BJ (cell line): ENCODE measurements at regions not wholly inside any gene's neighbourhood (a gene's known extent, or its start where the extent isn't known, plus 50 kb on each side); places are given as distances from the start of the nearest gene placed in this dataset.

Experiments
- CTCF ChIA-PET: fragments of 350-600 bp; formaldehyde crosslinking; extraction: SDS; loops from one replicate; lab custom pipeline; 2021; ENCODE audit warnings: antibody characterized with exemption, inconsistent platforms; lab: Yijun Ruan, JAX
- POLR2A ChIA-PET: fragments of 300-600 bp; sonication (Branson Sonifier 250); formaldehyde crosslinking; extraction: SDS; loops from one replicate; lab custom pipeline; 2021; ENCODE audit warnings: antibody characterized with exemption; lab: Charles Lee
- DNase-seq: peaks from one replicate; pipeline ENCODE4 v3.0.0-alpha.2; 2011; ENCODE audit warnings: low read depth
- H3K27me3 ChIP-seq: 2 replicates; pipeline ENCODE4 v1.6.0; 2011; ENCODE audit warnings: low read length; ENCODE audit not compliant: control insufficient read depth, insufficient read depth
- H3K36me3 ChIP-seq: 2 replicates; pipeline ENCODE4 v1.5.1; 2011; ENCODE audit warnings: low read length; ENCODE audit not compliant: control insufficient read depth, insufficient read depth
- H3K4me3 ChIP-seq: 2 replicates; pipeline ENCODE4 v1.5.1; 2011; ENCODE audit warnings: low read depth, mild to moderate bottlenecking, control low read depth, low read length
- TF ChIP-seq, protein P1 (sequence below): IDR thresholded peaks from 2 replicates; pipeline ENCODE4 v1.5.1; 2011; ENCODE audit warnings: low read depth, mild to moderate bottlenecking, control low read depth, inconsistent platforms, low read length, moderate library complexity; ENCODE audit not compliant: insufficient read depth

DNA sequence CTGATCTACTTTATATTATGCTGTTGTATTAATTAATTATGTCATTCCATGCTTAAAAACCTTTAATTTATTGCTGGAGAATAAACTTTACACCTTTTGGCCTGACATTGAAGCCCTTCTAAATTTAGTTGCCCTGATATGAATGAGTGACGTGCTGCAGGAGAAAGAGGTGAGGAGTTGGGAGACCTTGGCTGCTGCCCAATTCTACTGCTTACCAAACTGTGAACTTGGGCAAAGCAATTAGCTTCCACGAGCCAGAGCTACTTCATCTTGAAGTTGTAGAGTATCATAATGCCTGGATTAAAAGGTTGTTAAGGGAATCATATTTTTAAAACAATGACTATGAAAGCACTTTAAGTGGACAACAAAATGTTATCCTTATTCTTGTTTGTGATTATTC lies 126.8 kb upstream of the DEPDC1 start:
- H3K27me3 ChIP-seq = no peaks in the 10 kb centered on the region
- H3K36me3 ChIP-seq = no peaks in the 10 kb centered on the region
- TF ChIP-seq, protein P1, sequence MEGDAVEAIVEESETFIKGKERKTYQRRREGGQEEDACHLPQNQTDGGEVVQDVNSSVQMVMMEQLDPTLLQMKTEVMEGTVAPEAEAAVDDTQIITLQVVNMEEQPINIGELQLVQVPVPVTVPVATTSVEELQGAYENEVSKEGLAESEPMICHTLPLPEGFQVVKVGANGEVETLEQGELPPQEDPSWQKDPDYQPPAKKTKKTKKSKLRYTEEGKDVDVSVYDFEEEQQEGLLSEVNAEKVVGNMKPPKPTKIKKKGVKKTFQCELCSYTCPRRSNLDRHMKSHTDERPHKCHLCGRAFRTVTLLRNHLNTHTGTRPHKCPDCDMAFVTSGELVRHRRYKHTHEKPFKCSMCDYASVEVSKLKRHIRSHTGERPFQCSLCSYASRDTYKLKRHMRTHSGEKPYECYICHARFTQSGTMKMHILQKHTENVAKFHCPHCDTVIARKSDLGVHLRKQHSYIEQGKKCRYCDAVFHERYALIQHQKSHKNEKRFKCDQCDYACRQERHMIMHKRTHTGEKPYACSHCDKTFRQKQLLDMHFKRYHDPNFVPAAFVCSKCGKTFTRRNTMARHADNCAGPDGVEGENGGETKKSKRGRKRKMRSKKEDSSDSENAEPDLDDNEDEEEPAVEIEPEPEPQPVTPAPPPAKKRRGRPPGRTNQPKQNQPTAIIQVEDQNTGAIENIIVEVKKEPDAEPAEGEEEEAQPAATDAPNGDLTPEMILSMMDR = no peak
- CTCF ChIA-PET = no interaction called here
- POLR2A ChIA-PET = no interaction called here
- no peak overlapping the region for H3K4me3 ChIP-seq
- no peak for DNase-seq

- Histone ChIP-seq H3K36me3 (no peaks in the 10 kb centered on the region), H3K4me3 (no peak overlapping the region), H3K27me3 (no peaks in the 10 kb centered on the region)
- TF ChIP-seq, protein P1 = no peak
- DNase-seq = no peak
- CTCF ChIA-PET = no interaction called here
- POLR2A ChIA-PET = no interaction called here
Measured at GRCh38 chr1:68624233-68624632, 127.4 kb upstream of the DEPDC1 start.

- ChIA-PET POLR2A (no interaction called here), CTCF (no interaction called here)
- H3K27me3 ChIP-seq = no peaks in the 10 kb centered on the region
- no peak for DNase-seq
- H3K4me3 ChIP-seq = no peak overlapping the region
- TF ChIP-seq, protein P1 = no peak
- H3K36me3 ChIP-seq = no peaks in the 10 kb centered on the region
Measured at GRCh38 chr1:68625624-68626023, 128.7 kb upstream of the DEPDC1 start.

- POLR2A ChIA-PET = no interaction called here
- no peaks in the 10 kb centered on the region for H3K27me3 ChIP-seq
- no peak overlapping the region for H3K4me3 ChIP-seq
- TF ChIP-seq, protein P1 = no peak
- no peak for DNase-seq
- no peaks in the 10 kb centered on the region for H3K36me3 ChIP-seq
- CTCF ChIA-PET = no interaction called here
Measured at GRCh38 chr1:68633141-68633919, 136.4 kb upstream of the DEPDC1 start.

DNA sequence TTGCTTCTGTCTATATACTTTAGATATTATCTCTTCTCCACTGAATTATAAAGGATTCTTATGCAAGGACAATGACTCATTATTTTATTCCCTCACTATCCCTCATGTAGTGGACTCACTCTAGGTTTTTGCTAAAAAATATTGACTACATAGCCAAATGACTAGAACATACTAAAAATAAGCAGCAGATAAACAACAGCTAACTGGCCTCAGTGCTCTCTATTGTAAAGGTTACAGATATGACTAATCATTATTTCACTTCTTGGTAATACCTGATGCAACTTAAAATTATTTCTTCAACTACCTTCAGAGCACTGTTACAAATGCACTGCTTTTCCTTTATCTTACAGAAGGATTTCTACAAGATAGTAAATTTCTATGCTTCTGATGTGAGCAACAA lies 147.6 kb upstream of the DEPDC1 start:
- H3K27me3 ChIP-seq = no peaks in the 10 kb centered on the region
- DNase-seq = no peak
- H3K4me3 ChIP-seq = no peak overlapping the region
- TF ChIP-seq, protein P1 = no peak
- POLR2A ChIA-PET = no interaction called here
- H3K36me3 ChIP-seq = no peaks in the 10 kb centered on the region
- CTCF ChIA-PET = no interaction called here
